ENCODE measurements at regions not wholly inside any gene's neighbourhood (a gene's known extent, or its start where the extent isn't known, plus 50 kb on each side); places are given as distances from the start of the nearest gene placed in this dataset.
"Not testable (repeated sequence)": the region's sequence is repeated elsewhere in the genome, so short reads cannot be mapped to it uniquely, and the experiment has no call there.

GRCh38 chr21:35274090-35274489 is 225.0 kb upstream of the RUNX1 start:
- DNase-seq: no peak

DNA sequence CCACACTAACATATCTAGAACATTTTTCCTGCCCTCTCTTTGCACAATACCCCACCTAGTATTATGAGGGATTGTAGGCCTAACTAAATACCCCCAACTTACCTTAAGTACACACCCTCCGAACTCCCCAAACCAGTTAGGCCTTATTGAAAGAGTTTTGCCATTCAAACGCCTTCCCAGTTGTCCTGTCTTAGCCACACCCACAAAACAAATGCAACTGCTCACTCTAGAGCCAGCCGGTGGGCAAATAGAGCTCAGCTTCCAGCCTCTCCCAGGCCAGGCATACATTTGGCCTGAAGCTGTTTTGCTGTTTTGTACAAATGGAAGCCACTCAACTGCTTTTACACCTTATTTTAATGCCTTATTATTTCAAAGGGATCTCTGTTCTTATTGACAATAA is 224.2 kb upstream of the RUNX1 start:
- no peak for DNase-seq

DNA sequence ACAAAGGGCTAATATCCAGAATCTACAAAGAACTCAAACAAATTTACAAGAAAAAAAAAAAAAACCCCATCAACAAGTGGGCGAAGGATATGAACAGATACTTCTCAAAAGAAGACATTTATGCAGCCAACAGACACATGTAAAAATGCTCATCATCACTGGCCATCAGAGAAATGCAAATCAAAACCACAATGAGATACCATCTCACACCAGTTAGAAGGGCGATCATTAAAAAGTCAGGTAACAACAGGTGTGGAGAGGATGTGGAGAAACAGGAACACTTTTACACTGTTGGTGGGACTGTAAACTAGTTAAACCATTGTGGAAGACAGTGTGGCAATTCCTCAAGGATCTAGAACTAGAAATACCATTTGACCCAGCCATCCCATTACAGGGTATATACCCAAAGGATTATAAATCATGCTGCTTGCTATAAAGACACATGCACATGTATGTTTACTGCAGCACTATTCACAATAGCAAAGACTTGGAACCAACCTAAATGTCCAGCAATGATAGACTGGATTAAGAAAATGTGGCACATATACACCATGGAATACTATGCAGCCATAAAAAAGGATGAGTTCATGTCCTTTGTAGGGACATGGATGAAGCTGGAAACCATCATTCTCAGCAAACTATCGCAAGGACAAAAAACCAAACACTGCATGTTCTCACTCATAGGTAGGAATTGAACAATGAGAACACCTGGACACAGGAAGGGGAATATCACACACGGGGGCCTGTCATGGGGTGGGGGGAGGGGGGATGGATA is 222.4 kb upstream of the RUNX1 start:
- not testable (repeated sequence) for DNase-seq

GRCh38 chr21:35268817-35269216 is 219.7 kb upstream of the RUNX1 start:
- no peak for DNase-seq

DNA sequence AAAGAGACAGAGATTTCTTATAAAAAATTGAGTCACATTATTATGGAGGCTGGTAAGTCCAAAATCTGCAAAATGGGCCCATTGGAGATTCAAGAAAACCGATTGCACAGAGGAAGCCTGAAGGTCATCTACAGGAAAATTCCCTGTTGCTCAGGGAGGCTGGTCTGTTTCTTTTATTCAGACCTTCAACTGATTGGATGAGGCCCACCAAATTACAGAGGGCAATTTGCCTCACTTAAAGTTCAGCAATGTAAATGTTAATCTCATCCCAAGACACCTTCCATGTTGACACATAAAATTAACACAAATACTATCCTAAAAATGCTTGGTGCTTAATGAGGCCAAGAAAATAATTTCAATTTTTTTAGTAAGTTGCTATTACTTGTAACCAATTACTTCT is 219.2 kb upstream of the RUNX1 start:
- DNase-seq: no peak

DNA sequence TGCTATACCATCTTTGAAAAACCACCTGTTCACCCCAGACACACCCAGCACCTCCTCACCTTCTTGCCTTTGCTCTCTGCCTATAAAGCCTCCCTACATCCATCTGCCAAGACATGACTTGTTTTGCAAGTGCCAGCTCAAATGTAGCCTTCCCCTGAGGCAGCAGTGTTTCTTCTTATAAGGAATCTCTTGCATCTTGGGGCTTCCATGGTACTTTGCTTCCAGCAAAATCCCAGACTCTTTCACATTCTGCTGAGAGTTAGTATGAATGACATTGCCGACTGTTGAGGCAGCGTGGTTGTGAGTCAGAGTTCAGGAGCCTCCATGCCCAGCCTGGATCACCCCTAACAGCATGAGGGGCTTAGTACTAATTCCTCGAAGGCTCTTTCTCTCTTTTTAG is 217.4 kb upstream of the RUNX1 start:
- no peak for DNase-seq

DNA sequence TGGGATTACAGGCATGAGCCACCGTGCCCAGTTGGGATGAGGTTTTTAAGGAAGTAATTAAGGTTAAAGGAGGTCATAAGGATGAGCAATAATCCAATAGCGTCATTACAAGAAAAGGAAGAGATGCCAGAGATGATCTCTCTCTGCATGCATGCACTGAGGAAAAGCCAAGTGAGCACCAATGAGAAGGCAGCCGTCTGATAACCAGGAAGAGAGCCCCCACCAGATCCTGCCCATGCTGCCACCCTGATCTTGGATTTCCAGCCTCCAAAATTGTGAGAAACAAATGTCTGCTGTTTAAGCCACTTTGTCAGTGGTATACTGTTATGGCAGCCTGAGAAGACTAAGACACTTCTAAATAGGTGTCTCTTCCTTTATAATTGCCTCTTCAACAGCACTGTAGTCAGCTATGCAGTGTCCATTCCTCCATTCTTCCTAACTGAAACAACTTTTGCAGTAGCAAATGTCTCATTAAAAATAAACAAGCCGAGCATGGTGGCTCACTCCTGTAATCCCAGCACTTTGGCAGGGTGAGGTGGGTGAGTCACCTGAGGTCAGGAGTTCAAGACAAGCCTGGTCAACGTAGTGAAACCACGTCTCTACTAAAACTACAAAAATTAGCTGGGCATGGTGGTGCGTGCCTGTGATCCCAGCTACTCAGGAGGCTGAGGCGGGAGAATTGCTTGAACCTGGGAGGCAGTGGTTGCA is 216.2 kb upstream of the RUNX1 start:
- no peak for DNase-seq

DNA sequence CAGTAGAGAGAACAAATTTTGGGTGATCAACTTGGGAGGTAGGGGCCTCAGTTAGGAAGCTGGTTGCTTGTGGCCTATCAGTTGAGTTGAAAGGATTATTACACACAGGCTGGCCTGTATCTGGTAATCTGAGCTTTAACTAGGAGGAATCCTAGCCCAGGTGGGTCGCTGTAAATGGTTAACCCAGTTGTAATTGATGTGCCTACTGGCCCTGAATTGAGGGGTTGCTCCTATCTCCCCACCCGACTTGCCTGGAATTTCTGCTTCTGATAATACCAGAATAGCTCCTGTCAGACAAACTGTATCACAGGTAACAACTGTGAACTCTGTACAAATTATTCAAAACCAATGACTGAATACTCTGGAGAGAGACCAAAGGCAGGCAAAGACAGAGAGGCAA is 210.4 kb upstream of the RUNX1 start:
- DNase-seq: no peak

- DNase-seq: no peak
Measured at GRCh38 chr21:35258521-35258920, 209.4 kb upstream of the RUNX1 start.

DNA sequence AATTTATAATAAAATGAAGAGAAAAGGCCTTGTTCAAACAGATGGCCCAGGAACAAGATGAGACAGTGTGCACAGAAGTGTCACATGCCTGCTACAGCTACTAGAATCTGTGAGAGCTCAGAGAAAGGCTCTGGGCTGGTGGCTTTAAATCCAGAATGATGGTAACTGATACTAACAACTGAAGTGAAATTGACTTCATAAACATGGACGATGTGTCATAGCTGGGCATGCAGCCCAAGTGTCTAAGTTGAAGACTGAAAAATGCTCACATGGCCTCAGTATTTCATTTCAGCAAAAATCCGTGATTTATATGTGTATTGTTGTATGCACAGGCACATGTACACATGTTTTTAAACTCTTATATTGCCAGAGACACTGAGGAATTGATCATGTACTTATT is 208.3 kb upstream of the RUNX1 start:
- DNase-seq: no peak

DNA sequence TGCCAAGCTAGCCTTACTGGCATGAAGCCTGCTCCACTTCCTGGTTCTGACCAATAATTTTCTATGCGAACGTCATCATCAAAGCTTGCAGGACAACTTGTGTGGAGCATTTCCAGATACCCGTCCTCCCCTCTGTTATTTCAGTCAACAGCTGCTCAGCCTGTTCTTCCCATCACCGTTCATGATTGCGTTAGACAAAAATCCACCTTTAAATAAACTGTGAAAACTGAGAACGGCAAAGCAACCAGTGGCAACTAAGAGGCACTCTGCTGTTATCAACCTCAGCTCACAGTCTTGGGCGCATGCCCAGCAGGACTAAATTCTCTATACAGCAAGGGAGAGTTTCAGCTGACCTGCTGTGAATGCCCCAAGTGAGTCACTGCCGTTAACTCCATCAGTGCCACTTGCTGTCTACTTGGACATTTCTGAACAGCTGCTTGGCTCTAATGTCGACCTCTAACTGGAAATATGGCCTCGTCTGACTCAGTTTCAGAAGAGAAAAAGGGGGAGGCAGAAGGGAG is 207.4 kb upstream of the RUNX1 start:
- DNase-seq: peak; percentile 17

DNA sequence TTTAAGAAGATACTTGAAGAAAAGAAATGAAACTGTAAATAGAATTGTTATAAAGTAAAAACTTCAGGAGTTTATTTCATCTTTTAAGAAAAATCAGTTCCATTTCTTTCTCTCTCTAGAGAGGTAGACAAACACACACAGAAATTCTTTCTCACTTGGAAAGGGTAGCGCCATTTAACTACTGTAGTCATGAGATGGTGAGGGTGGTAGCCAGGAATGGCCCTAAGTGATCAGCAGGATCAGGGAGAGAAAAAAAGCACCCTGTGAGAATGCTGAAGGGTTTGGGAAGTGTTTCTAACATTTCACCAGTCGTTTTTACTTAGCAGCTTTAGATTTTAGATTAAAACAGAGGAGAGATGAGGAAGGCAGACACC is 205.7 kb upstream of the RUNX1 start:
- DNase-seq: no peak

DNA sequence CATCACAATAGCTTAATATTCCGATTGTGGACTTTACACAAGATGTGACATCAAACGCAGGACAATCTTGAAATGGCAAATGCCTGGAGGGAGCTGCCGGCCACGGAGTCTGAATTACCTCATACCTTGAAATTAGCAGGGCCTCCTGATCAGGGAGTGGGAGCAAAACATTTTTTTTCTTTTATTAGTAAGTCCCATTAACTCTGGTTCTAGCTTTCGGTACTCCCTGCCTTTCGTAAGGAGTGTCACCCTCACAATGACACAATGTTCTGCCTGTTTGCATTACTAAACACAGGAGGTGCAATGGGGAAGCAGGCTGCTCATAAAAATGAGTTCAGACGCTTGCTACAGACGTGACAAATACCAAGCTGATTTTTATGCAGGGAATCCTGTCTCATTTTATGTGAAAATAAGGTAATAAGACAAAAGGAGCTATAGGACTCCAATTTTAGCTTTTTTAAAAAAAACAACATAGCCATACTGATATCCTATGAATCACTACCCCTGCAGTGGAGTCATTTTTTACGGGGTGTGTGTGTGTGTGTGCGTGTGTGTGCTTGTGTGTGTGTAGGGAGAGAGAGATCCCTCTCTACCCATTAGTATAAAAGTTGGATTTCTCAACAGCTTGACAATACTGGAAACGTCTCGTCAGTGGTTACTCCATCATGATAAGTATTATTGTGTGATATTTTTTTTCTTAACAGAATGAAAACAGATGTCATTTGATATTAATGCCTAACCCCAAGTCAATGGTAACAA is 205.1 kb upstream of the RUNX1 start:
- no peak for DNase-seq

- no peak for DNase-seq
Measured at GRCh38 chr21:35252831-35253230, 203.7 kb upstream of the RUNX1 start.

DNA sequence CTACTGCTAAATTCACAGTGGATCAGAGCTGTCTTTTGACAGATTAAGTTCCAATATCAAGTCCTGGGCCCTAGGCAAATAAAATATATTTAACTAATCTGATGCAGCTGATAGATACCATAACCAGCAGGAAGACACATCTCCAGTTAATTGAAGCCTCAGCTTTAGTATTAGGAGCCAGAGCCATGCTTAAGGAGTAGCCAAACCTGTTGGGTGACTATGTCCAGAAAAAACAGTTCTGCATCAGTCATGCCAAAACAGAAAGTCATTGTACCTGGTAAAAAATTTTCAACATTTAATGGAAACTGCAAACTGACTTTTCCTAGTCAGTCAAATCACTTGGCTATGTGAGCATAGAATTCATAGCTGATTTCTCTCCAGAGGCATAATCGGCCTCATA is 200.5 kb upstream of the RUNX1 start:
- no peak for DNase-seq

DNA sequence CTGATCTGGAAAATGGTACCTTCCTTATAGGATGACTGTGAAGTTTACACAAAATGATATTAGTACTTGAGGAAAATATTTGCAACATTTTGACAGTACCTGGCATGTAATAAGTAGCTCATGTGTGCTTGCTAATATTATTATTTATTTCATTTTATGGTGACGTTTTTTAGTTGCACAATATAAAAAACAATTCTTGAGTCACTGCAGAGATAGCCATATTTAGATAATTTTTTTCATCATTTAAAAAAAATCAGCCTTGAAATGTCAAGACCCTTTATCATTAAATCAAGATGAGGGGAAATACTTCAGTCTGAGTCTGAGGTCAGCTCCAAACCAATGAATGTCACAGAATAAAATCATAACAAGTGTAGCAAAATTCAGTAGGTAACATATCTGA is 196.8 kb upstream of the RUNX1 start:
- DNase-seq: no peak

GRCh38 chr21:35244514-35244913 is 195.4 kb upstream of the RUNX1 start:
- no peak for DNase-seq

GRCh38 chr21:35243171-35243570 is 194.1 kb upstream of the RUNX1 start:
- DNase-seq: no peak

DNA sequence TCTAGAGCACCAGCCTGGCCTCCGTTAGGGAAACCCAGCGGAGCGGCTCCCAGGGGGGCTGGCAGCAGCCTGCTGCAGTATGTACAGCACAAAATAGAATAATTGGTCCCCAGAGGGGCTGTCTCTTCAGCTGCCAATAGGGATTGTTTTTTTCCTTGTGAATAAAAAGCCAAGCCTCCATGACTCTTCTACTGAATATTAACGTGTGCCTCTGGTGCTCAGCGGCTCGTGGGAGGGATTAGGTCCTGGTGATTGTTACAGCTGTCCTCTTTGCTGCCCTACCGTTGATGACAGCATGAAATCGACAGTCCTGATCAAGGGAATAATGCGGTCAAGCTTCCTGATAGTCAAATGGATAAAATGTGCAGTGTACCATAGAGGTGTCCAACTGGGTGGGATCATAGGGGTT is 190.7 kb upstream of the RUNX1 start:
- peak; percentile 10 for DNase-seq

DNA sequence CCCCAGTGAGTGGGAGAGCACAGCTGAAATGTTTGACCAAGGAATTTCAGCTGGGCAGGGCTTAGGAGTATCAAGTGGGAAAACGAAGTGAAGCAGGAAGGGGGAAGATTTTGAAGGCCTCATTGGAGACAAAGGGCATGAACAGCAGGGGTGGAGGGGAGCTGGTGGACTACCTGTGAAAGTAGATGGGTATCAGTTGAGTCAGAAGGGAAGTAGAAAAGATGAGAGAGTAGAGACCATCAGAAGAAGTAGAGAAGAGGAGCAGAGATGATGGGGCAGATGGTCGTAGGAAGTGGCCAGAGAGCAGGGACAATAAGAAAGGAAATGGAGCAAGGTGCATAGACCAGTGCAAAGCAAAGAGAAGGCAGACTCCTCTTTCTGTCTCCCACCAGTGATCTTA is 189.0 kb upstream of the RUNX1 start:
- no peak for DNase-seq

DNA sequence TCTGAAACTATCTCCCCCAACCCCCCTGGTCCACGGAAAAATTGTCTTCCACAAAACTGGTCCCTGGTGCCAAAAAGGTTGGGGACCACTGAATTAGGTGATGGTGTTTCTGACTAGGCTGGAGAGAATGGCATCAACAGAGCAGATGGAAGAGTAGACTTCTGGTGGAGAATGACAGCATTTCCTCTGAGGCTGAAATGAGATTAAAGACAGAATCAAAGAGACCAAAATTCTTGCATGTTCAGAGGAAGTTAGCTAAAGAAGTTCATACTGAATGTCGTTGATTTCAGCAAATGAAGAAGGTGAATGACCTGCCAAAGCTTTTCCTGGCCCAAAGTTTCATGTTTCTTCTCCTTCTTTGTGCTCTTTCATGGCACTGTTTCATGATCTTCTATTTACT is 188.2 kb upstream of the RUNX1 start:
- DNase-seq: no peak

- DNase-seq: no peak
Measured at GRCh38 chr21:35236090-35236489, 187.0 kb upstream of the RUNX1 start.

DNA sequence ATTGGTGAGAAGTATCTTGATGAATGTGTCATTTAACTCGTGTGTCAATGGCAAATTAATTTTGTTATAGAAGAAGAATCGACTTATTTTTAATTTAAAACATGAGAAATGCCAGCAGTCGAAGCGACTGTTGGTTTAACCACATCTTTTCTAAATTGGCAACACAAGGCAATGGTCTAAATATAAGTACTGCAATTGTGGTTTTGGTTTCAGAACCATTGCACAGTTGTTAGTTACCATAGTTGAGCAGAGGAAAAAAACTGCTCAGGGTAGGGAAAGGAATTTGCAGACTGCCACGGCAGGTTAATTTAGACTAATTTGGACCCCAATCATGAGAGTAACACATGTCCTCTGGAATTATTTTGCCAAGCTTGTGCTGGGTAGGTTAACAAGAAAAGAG is 185.6 kb upstream of the RUNX1 start:
- no peak for DNase-seq

GRCh38 chr21:35233756-35234155 is 184.7 kb upstream of the RUNX1 start:
- no peak for DNase-seq

Measured in NCI-H2081 treated with DMSO at 0.1 percent for 48 hours (cell line).